ENCODE measurements at regions not wholly inside any gene's neighbourhood (a gene's known extent, or its start where the extent isn't known, plus 50 kb on each side); places are given as distances from the start of the nearest gene placed in this dataset.

GRCh38 chrX:82029571-82030218 lies 827.8 kb downstream of the SH3BGRL start:
- TF ChIP-seq CTCF (IDR thresholded peaks at IDR 0.05) = no peak
- H3K9me3 Mint-ChIP-seq (ENCODE audit: low read depth) = peaks cover 44% of the 10 kb centered on the region
- DNase-seq (ENCODE audit: low spot score) = no peak
- no peak overlapping the region for H3K4me3 Mint-ChIP-seq (ENCODE audit: unreplicated experiment)
- no peaks in the 10 kb centered on the region for H3K27me3 Mint-ChIP-seq (ENCODE audit: low read depth)
- H3K4me1 Mint-ChIP-seq (ENCODE audit: low read depth) = no peaks in the 10 kb centered on the region
- H3K36me3 Mint-ChIP-seq (ENCODE audit: low read depth) = no peaks in the 10 kb centered on the region
- no peak overlapping the region for H3K27ac Mint-ChIP-seq (ENCODE audit: unreplicated experiment)

- no peak overlapping the region for H3K4me3 Mint-ChIP-seq (ENCODE audit: unreplicated experiment)
Measured at GRCh38 chrX:82031250-82031649, 829.3 kb downstream of the SH3BGRL start.

GRCh38 chrX:82038793-82039192 lies 836.9 kb downstream of the SH3BGRL start:
- no peak for TF ChIP-seq CTCF (IDR thresholded peaks at IDR 0.05)
- Mint-ChIP-seq H3K36me3 (ENCODE audit: low read depth) (peaks cover 1% of the 10 kb centered on the region), H3K9me3 (ENCODE audit: low read depth) (peaks cover 31% of the 10 kb centered on the region)

More at GRCh38 chrX:82031250-82031649, 829.3 kb downstream of the SH3BGRL start:
- Mint-ChIP-seq H3K27ac (ENCODE audit: unreplicated experiment) (no peak overlapping the region), H3K27me3 (ENCODE audit: low read depth) (no peaks in the 10 kb centered on the region), H3K9me3 (ENCODE audit: low read depth) (peaks cover 47% of the 10 kb centered on the region), H3K36me3 (ENCODE audit: low read depth) (no peaks in the 10 kb centered on the region), H3K4me1 (ENCODE audit: low read depth) (no peaks in the 10 kb centered on the region)
- TF ChIP-seq CTCF (IDR thresholded peaks at IDR 0.05) = no peak
- DNase-seq (ENCODE audit: low spot score) = no peak

GRCh38 chrX:82041034-82041433 lies 839.1 kb downstream of the SH3BGRL start:
- no peak for DNase-seq (ENCODE audit: low spot score)
- no peaks in the 10 kb centered on the region for H3K27me3 Mint-ChIP-seq (ENCODE audit: low read depth)
- no peak overlapping the region for H3K4me3 Mint-ChIP-seq (ENCODE audit: unreplicated experiment)
- TF ChIP-seq CTCF (IDR thresholded peaks at IDR 0.05) = no peak
- H3K4me1 Mint-ChIP-seq (ENCODE audit: low read depth) = no peaks in the 10 kb centered on the region
- H3K36me3 Mint-ChIP-seq (ENCODE audit: low read depth) = peaks cover 1% of the 10 kb centered on the region
- peaks cover 32% of the 10 kb centered on the region for H3K9me3 Mint-ChIP-seq (ENCODE audit: low read depth)
- H3K27ac Mint-ChIP-seq (ENCODE audit: unreplicated experiment) = no peak overlapping the region

More at GRCh38 chrX:82038793-82039192, 836.9 kb downstream of the SH3BGRL start:
- Mint-ChIP-seq H3K27me3 (ENCODE audit: low read depth) (no peaks in the 10 kb centered on the region), H3K4me1 (ENCODE audit: low read depth) (no peaks in the 10 kb centered on the region), H3K27ac (ENCODE audit: unreplicated experiment) (no peak overlapping the region), H3K4me3 (ENCODE audit: unreplicated experiment) (no peak overlapping the region)
- no peak for DNase-seq (ENCODE audit: low spot score)

GRCh38 chrX:82058728-82059127 lies 856.8 kb downstream of the SH3BGRL start:
- no peak overlapping the region for H3K27ac Mint-ChIP-seq (ENCODE audit: unreplicated experiment)
- H3K4me1 Mint-ChIP-seq (ENCODE audit: low read depth) = no peaks in the 10 kb centered on the region
- peaks cover 24% of the 10 kb centered on the region for H3K9me3 Mint-ChIP-seq (ENCODE audit: low read depth)
- H3K4me3 Mint-ChIP-seq (ENCODE audit: unreplicated experiment) = no peak overlapping the region
- no peaks in the 10 kb centered on the region for H3K36me3 Mint-ChIP-seq (ENCODE audit: low read depth)
- no peak for TF ChIP-seq CTCF (IDR thresholded peaks at IDR 0.05)
- DNase-seq (ENCODE audit: low spot score) = no peak
- H3K27me3 Mint-ChIP-seq (ENCODE audit: low read depth) = no peaks in the 10 kb centered on the region
